ENCODE measurements at regions not wholly inside any gene's neighbourhood (a gene's known extent, or its start where the extent isn't known, plus 50 kb on each side); places are given as distances from the start of the nearest gene placed in this dataset.

GRCh38 chr16:66274335-66275110 lies 92.0 kb upstream of the CDH5 start:
- H3K9me3 ChIP-seq = no peaks in the 10 kb centered on the region
- H3K27ac ChIP-seq = no peak overlapping the region
- no peaks in the 10 kb centered on the region for H3K27me3 ChIP-seq
- no peaks in the 10 kb centered on the region for H3K4me1 ChIP-seq
- no peak for TF ChIP-seq POLR2A (IDR thresholded peaks at IDR 0.05)
- no peak for TF ChIP-seq POLR2AphosphoS5 (IDR thresholded peaks at IDR 0.05)
- TF ChIP-seq CTCF (IDR thresholded peaks at IDR 0.05) = no peak
- H3K36me3 ChIP-seq = no peaks in the 10 kb centered on the region
- DNase-seq (ENCODE audit: low spot score in 2 of 2) = no peak
- H3K4me3 ChIP-seq = no peak overlapping the region
- intact Hi-C loops (cut with DNase I; ENCODE audit: low total_unique reads) = loop anchor here (10.0 kb wide), 1 partner anchor 730 kb away; no protein-coding TSS in a partner anchor

- Histone ChIP-seq H3K36me3 (no peaks in the 10 kb centered on the region), H3K9me3 (no peaks in the 10 kb centered on the region), H3K27ac (no peak overlapping the region), H3K4me1 (no peaks in the 10 kb centered on the region), H3K27me3 (no peaks in the 10 kb centered on the region), H3K4me3 (no peak overlapping the region)
- peak in 1 of 2 donors; percentile 13 for DNase-seq (ENCODE audit: low spot score in 2 of 2)
- intact Hi-C loops (cut with DNase I; ENCODE audit: low total_unique reads) = loop anchor here (10.0 kb wide), 1 partner anchor 729 kb away; no protein-coding TSS in a partner anchor
- TF ChIP-seq POLR2A (IDR thresholded peaks at IDR 0.05) (no peak), POLR2AphosphoS5 (IDR thresholded peaks at IDR 0.05) (no peak), CTCF (IDR thresholded peaks at IDR 0.05) (no peak)
Observed at GRCh38 chr16:66273644-66274334, 92.7 kb upstream of the CDH5 start.

- TF ChIP-seq POLR2AphosphoS5 (IDR thresholded peaks at IDR 0.05) = no peak
- no peak for TF ChIP-seq POLR2A (IDR thresholded peaks at IDR 0.05)
- TF ChIP-seq CTCF (IDR thresholded peaks at IDR 0.05) = no peak
- no peaks in the 10 kb centered on the region for H3K27me3 ChIP-seq
- intact Hi-C loops (cut with DNase I; ENCODE audit: low total_unique reads) = loop anchor here (10.0 kb wide), 1 partner anchor 728 kb away; no protein-coding TSS in a partner anchor
Observed at GRCh38 chr16:66273053-66273452, 93.4 kb upstream of the CDH5 start.

GRCh38 chr16:66272461-66272860 lies 94.0 kb upstream of the CDH5 start:
- no peaks in the 10 kb centered on the region for H3K9me3 ChIP-seq
- peak in 1 of 2 donors; percentile 14 for DNase-seq (ENCODE audit: low spot score in 2 of 2)
- no peaks in the 10 kb centered on the region for H3K36me3 ChIP-seq
- H3K4me3 ChIP-seq = no peak overlapping the region
- no peaks in the 10 kb centered on the region for H3K27me3 ChIP-seq
- H3K27ac ChIP-seq = no peak overlapping the region
- intact Hi-C loops (cut with DNase I; ENCODE audit: low total_unique reads) = loop anchor here (10.0 kb wide), 1 partner anchor 728 kb away; no protein-coding TSS in a partner anchor
- TF ChIP-seq POLR2A (IDR thresholded peaks at IDR 0.05) (no peak), POLR2AphosphoS5 (IDR thresholded peaks at IDR 0.05) (no peak)
- H3K4me1 ChIP-seq = no peaks in the 10 kb centered on the region

More at GRCh38 chr16:66273053-66273452, 93.4 kb upstream of the CDH5 start:
- Histone ChIP-seq H3K9me3 (no peaks in the 10 kb centered on the region), H3K27ac (no peak overlapping the region), H3K36me3 (no peaks in the 10 kb centered on the region), H3K4me3 (no peak overlapping the region), H3K4me1 (no peaks in the 10 kb centered on the region)
- DNase-seq (ENCODE audit: low spot score in 2 of 2) = peak in 1 of 2 donors; percentile 6

- intact Hi-C loops (cut with DNase I; ENCODE audit: low total_unique reads) = loop anchor here (10.0 kb wide), 1 partner anchor 727 kb away; no protein-coding TSS in a partner anchor
- Histone ChIP-seq H3K27ac (no peak overlapping the region), H3K9me3 (no peaks in the 10 kb centered on the region), H3K4me1 (no peaks in the 10 kb centered on the region), H3K4me3 (no peak overlapping the region), H3K36me3 (no peaks in the 10 kb centered on the region), H3K27me3 (no peaks in the 10 kb centered on the region)
- peak in 1 of 2 donors; percentile 9 for DNase-seq (ENCODE audit: low spot score in 2 of 2)
- no peak for TF ChIP-seq POLR2AphosphoS5 (IDR thresholded peaks at IDR 0.05)
- no peak for TF ChIP-seq CTCF (IDR thresholded peaks at IDR 0.05)
- TF ChIP-seq POLR2A (IDR thresholded peaks at IDR 0.05) = no peak
Observed at GRCh38 chr16:66271074-66272060, 95.1 kb upstream of the CDH5 start.

All from breast epithelium (tissue), 4 donors.